GM21360 (cell line): ENCODE measurements at regions not wholly inside any gene's neighbourhood (a gene's known extent, or its start where the extent isn't known, plus 50 kb on each side); places are given as distances from the start of the nearest gene placed in this dataset.

Source experiments
- ATAC-seq: cut with Tn5 transposase; IDR thresholded peaks from one replicate; pipeline ENCODE4 v1.9.1; 2021; ENCODE audit warnings: mild to moderate bottlenecking, moderate library complexity; ENCODE audit not compliant: unreplicated experiment

DNA sequence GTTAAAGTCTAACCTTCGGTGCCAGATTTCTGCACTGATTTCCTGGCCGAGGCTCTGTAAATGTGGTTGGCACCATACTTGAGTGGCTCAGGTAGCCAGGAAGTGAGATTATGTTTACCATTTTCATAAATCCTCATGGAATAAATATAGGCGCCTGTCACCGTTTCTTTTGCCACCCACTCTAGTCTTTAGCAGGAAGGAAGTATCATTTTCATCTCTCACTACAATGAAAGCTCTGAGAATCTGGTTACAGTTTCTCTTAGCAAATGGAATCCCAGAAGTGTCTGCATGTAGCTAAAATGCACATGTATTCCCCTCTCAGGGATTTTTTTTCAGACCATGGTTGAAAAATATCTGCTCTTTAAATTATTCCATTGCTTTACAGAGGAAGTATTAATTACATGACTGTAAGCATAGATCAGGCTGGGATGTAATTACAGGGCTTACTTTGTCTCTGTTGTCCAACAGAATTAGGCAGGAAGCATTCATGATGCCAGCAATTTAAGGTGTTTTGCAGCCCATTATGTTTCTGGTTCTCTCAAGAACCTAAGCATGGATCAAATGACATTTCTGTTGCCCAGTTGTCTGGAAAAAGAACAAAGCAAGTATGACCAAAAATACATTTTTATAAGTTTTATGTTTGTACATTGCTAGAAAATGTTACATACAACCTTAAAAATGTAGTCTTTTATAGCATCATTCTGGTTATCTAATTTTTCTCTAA is 221.7 kb upstream of the SPRY2 start:
- ATAC-seq = no peak

DNA sequence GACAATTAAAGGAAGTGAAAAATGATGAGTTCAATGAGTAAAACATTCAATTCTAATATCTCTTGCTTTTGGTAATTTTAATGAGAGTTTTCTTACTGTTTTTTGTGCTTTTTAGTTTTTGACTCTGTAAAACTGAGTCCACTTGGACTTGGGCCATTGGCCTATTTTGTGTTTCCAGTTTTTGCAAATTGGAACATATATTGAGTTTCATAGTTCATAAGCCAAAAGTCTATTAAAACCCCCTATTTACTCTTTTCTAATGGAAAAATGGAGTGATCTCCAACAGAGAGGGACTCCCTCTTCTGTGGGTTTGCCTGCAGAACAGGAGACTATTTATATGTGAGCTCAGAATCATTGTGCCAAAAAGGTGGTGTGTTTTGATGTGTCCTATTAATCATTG is 219.7 kb upstream of the SPRY2 start:
- no peak for ATAC-seq

DNA sequence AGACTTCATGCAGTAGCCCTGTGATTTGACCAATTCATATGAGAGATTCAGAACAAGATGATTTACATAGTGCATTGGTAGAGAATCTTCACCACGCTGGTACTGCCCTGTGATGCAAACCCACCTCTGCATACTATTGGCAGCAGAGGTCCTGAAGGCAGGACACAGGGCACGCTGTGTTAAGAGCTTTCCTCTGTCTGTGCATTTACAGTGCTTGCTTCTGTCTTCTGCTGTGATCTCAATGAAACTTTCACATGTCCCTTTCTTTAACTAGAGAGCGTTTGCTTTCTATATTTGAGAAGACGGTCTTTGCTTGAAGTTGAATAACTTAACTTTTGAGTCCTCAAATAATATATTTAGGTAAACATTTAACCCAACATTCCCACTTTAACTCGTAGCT is 219.0 kb upstream of the SPRY2 start:
- no peak for ATAC-seq

DNA sequence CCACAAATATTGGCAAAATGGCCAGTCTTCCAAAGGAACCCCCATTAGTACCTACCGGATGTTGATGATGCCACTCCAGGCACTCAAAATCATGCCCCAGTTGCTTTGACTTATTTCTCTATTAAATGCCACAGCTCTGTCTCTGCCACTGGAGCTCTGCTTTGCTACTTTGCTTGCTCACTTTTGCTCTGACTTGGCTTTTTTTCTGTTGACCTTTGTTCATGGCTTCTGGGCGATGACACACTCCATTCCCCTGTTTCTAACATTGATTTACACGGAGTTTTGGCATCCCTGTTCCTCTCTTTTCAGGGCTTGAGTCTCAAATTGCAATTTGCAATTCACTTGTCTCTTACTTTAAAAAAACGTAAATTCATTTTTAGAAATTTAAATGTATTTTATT is 217.1 kb upstream of the SPRY2 start:
- ATAC-seq = no peak

DNA sequence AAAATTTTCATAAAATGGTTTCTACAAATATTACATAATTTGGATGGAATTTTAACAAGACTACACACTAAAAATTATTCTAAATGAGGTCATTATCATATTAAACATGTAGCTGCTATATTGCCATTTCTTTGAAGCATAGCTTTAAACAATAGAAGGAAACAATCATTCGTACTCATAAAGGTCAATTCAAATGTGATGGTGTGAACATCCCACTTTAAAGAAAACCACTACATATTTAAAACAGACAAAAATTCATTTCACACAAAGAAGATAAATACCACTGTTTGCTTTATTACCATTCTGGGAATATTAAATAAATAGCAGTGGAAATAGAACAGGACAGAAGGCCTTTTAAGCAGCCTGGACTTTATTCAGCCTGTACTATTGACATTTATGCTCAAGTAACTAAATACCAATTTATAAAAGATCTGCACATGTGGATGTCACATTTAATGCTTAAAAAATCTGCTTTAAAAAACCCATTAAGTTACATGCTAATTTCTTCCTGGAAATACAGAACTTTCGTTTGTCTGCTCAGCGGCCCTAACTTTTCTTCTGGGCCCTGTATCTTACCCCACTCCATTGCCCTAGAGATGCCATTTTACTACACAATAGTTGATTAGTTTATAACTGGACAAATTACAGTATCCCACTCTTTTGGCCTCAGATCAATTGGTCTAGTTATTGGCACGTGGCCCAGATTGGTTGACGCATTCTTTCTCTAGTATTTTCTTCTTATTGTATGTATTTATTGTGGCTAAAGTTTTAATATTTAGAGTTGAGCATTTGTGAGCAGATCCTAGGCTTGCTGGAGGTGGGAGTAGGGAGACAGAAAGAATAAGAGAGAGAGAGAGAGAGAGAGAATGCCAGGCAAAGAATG is 215.1 kb upstream of the SPRY2 start:
- ATAC-seq = no peak

DNA sequence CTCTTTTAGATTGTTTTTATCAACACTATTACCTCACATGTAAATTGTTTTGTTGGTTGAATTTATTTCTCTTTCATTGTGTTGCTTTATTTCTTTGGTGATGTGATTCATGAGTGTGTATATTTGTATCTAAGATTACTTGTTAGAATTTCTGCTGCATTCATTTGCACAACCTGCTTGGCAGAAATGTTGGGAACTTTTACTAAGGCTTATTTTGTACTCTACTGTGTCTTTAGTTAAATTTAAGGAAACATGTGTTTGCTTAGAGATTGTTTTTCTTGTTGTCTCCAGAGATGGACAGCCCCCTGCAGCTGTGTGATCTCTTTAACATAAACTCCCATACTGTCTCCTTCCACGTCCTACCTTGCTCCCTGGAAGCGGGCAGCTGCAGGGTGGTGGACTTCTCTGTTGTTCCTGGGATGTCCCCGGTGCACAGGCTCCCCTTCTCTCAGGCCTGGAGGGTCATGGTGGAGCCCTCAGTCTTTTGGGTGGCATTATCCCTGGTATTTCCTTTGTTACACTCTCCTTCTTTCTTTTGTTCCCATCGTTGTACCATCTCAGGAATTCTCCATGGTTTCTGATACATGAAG is 212.0 kb upstream of the SPRY2 start:
- ATAC-seq = no peak

DNA sequence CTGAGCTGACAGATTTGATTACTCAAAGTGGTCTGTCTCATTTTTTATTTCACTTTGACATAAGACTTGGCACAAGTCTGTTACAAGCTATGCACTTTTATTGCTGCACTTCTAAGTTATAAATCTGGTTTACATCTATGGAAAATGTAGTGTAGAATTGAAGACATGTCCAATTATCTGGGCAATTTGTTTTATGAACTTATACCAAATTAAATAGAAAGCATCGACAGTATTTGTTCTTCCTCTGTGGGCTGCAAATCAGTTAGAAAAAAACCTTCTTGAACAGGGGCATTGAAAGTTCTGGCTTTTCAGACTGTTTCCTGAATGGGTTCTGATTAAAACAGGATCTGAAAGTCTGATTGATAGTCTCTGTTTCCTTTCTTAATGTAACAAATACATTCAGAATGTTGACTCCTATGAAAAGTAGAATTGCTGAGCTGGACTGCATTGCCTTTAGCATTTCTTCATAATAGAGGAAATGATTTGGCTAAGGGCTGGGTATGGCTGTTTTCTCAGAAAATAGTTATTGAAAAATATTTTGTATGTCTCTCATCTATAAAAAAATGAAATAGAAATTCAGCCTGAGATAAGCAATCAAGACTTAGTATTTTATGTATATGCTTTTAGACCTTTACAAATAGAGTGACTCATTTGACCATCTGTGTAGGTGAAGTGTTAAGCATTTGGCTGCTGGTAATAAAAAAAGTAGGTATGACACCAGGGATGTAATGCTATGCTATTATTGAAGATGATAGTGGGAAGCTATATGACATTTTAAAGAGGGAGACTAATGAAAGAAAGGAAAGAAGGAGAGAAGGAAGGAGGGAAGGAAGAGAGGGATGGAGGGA is 210.9 kb upstream of the SPRY2 start:
- no peak for ATAC-seq

DNA sequence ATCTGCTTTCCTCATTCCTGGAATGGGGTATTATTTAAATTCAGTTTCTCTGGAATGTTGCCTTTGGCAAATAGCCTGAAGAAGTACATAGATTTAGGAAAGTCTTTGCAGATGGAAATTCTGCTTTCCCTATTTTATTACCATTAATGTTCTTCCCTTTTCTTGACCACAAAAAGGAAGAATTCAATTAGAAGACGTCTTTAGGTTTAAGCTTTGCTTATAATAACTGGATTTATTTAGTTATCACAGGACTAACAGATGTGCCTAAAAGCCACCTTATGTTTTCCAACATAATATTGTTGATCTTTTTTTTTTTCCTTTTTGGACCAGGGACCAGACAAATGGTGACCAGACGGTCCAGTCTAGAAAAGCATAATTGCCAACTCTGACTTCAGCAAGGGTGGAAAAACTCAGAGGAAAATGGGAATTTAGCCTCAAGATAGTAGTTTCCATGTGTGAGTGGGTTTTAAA is 210.1 kb upstream of the SPRY2 start:
- ATAC-seq = no peak

DNA sequence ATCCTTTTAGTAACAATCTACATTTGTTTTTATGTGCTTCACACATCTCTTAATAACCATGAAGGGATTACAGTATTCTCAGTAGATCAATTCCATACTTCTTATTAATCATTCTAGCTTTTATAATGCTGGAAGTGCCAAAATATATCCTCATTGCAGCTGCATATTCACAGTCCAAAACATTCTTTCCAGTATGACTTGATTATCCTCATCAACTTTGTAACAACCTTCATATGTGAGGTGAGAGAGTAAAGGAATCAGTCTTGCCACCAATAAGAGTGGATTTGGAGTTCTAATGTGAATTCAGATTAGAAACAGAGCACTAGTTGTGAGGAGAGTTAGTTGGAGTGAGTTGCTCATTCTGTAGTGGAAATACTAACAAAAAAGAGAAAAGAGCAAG is 208.0 kb upstream of the SPRY2 start:
- no peak for ATAC-seq

DNA sequence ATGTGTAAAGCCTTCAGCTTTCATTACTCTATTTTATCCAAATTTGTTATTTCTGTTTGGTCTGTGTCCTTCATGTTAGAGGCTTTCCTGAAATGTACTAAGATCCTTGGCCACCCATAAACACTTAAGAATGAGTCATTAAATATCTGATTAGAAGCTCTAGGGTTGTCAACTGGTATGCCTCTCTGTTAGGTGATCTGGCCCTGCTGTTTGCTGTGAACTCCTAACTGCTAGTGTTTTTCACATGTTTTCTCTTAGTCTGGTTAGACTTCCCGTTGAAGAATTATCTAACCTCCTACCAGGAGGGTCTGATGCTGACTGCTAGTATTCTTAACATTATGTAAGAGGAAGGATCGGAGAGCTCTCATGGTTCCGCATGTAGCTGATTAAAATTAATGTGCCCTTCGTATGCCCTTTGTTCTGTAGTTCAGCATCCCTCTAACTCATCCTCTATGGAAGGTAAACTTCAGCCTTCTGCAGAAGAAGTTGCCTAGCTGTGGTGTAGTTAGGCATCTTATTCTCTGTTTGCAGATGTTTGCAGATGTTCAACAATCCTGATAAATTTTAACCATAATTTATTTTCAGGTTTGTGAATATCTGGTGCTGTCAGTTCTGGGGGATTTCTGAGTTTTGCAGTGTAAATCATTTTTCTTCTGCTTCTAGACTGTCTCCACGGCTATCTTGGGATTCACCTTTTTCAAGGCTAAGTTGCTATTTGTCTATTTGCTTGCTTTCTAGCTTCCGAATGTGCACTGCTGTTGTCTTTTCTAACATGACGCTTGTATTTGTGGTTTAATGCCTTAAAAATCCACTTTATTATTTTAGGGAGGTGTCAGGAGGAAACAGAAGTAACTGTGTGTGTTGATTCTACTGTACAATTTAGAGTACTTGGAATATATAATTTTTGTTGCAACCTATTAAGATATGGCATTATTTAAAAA is 207.2 kb upstream of the SPRY2 start:
- ATAC-seq = no peak

DNA sequence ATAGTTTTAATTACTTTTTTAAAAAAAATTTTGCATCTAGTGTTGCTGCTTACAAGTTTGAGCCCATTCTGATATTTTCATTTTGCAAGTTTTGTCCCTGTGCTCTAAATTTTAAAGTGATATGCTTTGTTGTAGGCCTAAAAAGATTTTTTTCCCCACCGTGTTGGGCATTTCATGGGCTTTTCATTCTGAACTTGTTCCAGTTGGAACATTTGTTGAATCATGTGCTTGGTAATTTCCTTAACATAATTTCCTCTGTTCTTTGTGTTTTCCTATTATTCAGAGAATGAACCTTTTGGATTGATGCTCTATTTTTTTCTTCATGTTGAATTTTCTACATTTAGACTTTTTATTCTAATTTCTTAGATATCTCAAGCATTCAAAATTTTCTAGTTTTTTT is 206.4 kb upstream of the SPRY2 start:
- ATAC-seq = no peak

DNA sequence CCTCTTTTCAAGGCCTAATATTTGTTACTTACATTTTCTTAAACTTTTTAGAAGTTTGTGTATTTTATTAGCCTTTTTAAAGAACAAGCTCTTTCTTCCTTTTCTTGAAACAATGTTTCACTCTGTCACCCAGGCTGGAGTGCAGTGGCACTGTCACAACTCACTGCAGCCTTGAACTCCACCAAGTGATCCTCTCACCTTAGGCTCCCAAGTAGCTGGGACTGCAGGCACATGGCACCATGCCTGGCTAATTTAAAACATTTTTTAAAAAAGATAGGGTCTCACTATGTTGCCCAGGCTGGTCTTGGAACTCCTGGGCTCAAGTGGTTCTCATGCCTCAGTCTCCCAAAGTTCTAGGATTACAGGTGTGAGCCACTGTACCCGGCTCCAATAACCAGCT is 192.2 kb upstream of the SPRY2 start:
- ATAC-seq = no peak

DNA sequence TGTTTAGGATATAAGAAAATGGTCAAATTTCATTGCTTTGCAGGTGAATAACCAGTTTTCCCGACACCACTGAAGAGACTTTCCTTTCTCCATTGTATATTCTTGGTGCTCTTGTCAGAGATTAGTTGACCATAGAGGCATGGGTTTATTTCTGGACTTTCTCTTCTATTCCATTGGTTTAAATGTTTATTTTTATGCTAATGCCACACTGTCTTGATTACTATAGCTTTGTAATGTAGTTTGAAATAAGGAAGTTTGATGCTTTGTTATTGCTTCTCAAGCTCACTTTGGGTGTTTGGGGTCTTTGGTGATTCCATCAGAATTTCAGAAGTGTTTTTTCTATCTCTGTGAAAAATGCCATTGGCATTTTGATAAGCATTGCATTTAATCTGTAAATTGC is 190.0 kb upstream of the SPRY2 start:
- no peak for ATAC-seq

DNA sequence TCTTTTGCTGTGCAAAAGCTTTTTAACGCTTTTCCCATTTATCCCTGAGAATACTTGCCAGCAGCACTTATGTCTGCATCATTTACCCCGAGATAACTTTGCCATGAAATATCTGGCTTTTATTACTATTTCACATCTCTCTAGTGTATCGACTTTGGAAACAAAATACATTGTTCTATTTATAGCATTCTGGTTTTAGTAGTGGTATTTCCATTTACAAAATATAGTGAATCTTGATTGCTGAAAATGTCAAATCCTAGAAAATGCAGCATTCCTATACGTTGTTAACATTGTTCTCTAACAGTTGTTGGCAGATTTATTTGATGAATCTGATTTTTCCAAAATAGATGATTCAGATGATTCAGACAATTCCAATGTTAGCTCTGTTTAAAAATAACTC is 189.3 kb upstream of the SPRY2 start:
- ATAC-seq = no peak

DNA sequence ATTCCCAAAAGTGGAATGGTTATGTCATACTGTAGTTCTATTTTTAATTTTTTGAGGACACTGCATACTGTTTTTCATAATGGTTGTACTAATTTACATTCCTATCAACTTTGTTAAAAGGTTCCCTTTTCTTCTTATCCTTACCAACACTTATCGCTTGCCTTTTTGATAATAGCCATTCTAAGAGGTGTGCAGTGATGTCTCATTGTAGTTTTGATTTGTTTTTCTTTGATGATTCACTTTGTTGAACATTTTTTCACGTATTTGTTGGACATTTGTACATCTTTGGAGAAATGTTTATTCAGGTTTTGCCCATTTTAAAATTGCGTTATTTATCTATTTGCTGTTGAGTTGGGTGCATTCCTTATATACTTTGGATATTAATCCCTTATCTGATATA is 188.8 kb upstream of the SPRY2 start:
- ATAC-seq = no peak

DNA sequence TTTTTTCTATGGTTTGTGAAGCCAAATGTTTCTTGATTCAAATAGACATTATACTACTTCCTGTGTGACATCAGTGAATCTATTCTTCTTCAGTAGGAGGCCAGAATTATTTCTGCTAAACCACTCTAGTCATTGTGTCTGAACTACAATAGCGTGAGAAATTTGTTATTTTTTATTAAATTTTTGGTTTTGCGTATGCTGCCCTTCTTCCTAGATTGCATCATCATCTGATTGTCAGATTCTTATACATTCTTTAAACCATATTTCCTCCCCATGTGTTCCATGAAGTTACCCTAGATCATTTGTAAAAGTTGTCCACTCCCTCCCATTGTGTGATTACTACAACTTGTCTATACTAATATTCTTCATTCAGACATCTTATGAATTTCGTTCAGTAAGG is 187.8 kb upstream of the SPRY2 start:
- ATAC-seq = no peak

DNA sequence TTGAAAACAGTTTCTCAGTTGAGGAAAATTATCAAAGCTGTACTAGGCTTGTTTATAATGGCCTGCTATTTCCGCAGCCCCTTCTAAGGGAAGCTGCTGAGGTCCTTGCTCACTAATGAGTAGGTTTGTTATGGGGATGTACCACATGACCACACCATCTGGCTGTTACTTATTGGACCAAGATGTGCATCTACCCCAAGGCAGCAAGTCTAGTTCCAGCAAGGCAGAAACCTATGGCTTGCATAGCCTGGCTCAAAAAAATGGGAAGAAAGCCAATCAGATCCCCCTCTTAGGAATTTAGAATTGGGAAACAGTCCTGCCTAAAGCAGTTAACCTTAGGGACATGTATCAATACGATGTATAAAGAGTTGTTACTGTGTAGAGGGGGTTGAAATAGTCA is 186.5 kb upstream of the SPRY2 start:
- no peak for ATAC-seq

DNA sequence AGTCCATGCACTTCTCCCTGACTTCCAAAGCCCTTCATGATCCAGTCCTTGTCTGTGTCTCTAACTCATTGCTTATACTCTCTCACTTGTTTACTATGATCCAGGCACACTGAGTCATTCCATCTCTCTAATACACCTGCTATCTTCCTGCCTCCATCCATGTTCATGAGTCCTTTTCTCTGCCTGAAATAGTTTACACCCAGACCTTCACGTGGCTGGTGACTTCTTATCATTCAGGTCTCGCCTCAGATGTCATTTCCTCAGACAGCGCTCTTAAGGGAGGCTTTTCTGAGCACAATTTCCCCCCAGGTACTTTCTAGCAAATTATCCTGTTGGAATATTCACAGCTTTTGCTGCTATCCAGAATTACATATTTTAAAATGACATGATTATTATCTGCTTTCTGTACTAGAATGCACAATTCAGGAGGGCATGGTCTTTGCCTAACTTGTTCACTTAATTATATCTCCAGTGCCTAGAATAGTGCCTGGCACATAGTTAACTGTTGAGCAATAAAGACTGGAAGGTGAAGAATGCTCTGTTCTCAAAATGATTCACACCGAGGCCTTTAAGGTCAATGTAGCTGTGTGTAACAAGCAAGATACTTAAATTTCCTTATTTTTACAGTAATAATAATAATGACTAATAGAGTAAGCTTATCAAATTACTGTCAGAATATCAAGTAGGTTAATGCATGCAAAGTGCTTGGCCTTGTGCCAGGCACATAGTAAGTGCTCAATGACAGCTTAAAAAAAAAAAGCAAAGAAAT is 183.7 kb upstream of the SPRY2 start:
- no peak for ATAC-seq

DNA sequence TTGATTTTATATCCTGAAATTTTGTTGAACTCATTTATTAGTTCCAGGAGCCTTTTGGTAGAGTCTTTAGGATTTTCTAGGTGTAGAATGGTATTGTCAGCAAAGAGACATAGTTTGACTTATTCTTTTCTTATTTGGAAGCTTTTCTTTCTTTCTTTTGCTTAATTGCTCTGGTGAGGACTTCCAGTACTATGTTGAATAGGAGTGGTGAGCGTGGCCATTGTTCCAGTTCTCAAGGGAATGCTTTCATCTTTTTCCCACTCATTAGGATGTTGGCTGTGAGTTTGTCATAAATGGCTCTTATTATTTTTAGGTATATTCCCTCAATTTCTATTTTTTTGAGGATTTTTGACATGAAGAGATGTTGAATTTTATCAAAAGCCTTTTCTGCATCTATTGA is 182.2 kb upstream of the SPRY2 start:
- ATAC-seq = no peak
